ENCODE measurements at regions not wholly inside any gene's neighbourhood (a gene's known extent, or its start where the extent isn't known, plus 50 kb on each side); places are given as distances from the start of the nearest gene placed in this dataset.
A peak's percentile ranks its signal among the peaks of the same experiment; 100 is the strongest.

- DNase-seq (ENCODE audit: low spot score in 2 of 2) (peak; percentile 34 to 80), ATAC-seq (peak; percentile 83)
- H3K27ac Mint-ChIP-seq = peak overlapping the region; percentile 93
- H3K4me3 Mint-ChIP-seq = peak overlapping the region; percentile 56
- peaks cover 45% of the 10 kb centered on the region for H3K4me1 Mint-ChIP-seq
- no peaks in the 10 kb centered on the region for H3K9me3 Mint-ChIP-seq
- H3K36me3 Mint-ChIP-seq = no peaks in the 10 kb centered on the region
Measured at GRCh38 chr10:110387983-110388686, 83.4 kb upstream of the SMNDC1 start.

- H3K27ac Mint-ChIP-seq = peak overlapping the region; percentile 93
- no peaks in the 10 kb centered on the region for H3K9me3 Mint-ChIP-seq
- ATAC-seq = no peak
- H3K4me1 Mint-ChIP-seq = peaks cover 51% of the 10 kb centered on the region
- H3K4me3 Mint-ChIP-seq = peak overlapping the region; percentile 56
- no peak for DNase-seq (ENCODE audit: low spot score in 2 of 2)
- H3K36me3 Mint-ChIP-seq = no peaks in the 10 kb centered on the region
Measured at GRCh38 chr10:110388687-110389052, 84.0 kb upstream of the SMNDC1 start.

- Mint-ChIP-seq H3K36me3 (no peaks in the 10 kb centered on the region), H3K27ac (peak overlapping the region; percentile 93), H3K4me1 (peaks cover 57% of the 10 kb centered on the region), H3K4me3 (peak overlapping the region; percentile 56), H3K9me3 (no peaks in the 10 kb centered on the region)
- DNase-seq (ENCODE audit: low spot score in 2 of 2) = no peak
- ATAC-seq = no peak
Measured at GRCh38 chr10:110389255-110389654, 84.5 kb upstream of the SMNDC1 start.

- no peak for DNase-seq (ENCODE audit: low spot score in 2 of 2)
- ATAC-seq = no peak
- no peaks in the 10 kb centered on the region for H3K36me3 Mint-ChIP-seq
- peak overlapping the region; percentile 60 for H3K27ac Mint-ChIP-seq
- peaks cover 79% of the 10 kb centered on the region for H3K4me1 Mint-ChIP-seq
- no peak overlapping the region for H3K4me3 Mint-ChIP-seq
- no peaks in the 10 kb centered on the region for H3K9me3 Mint-ChIP-seq
Measured at GRCh38 chr10:110391541-110391940, 86.8 kb upstream of the SMNDC1 start.

GRCh38 chr10:110392121-110392520 lies 87.4 kb upstream of the SMNDC1 start:
- ATAC-seq = no peak
- Mint-ChIP-seq H3K4me1 (peaks cover 80% of the 10 kb centered on the region), H3K36me3 (no peaks in the 10 kb centered on the region), H3K4me3 (no peak overlapping the region), H3K27ac (peak overlapping the region; percentile 60), H3K9me3 (no peaks in the 10 kb centered on the region)
- DNase-seq (ENCODE audit: low spot score in 2 of 2) = no peak

GRCh38 chr10:110392868-110393740 lies 88.4 kb upstream of the SMNDC1 start:
- Mint-ChIP-seq H3K4me1 (peaks cover 74% of the 10 kb centered on the region), H3K36me3 (no peaks in the 10 kb centered on the region), H3K27ac (peak overlapping the region; percentile 58), H3K9me3 (no peaks in the 10 kb centered on the region), H3K4me3 (no peak overlapping the region)
- no peak for ATAC-seq
- no peak for DNase-seq (ENCODE audit: low spot score in 2 of 2)

- ATAC-seq = no peak
- Mint-ChIP-seq H3K27ac (peak overlapping the region; percentile 58), H3K4me3 (no peak overlapping the region), H3K9me3 (no peaks in the 10 kb centered on the region), H3K4me1 (peaks cover 74% of the 10 kb centered on the region), H3K36me3 (no peaks in the 10 kb centered on the region)
- DNase-seq (ENCODE audit: low spot score in 2 of 2) = no peak
Measured at GRCh38 chr10:110393866-110394265, 89.1 kb upstream of the SMNDC1 start.

- H3K27ac Mint-ChIP-seq = peak overlapping the region; percentile 58
Measured at GRCh38 chr10:110394296-110394695, 89.6 kb upstream of the SMNDC1 start.

GRCh38 chr10:110394898-110395297 lies 90.2 kb upstream of the SMNDC1 start:
- ATAC-seq (no peak), DNase-seq (ENCODE audit: low spot score in 2 of 2) (no peak)
- Mint-ChIP-seq H3K9me3 (no peaks in the 10 kb centered on the region), H3K4me1 (peaks cover 69% of the 10 kb centered on the region), H3K36me3 (no peaks in the 10 kb centered on the region), H3K27ac (peak overlapping the region; percentile 84), H3K4me3 (no peak overlapping the region)

More at GRCh38 chr10:110394296-110394695, 89.6 kb upstream of the SMNDC1 start:
- DNase-seq (ENCODE audit: low spot score in 2 of 2) = no peak
- no peak for ATAC-seq
- no peaks in the 10 kb centered on the region for H3K9me3 Mint-ChIP-seq
- H3K36me3 Mint-ChIP-seq = no peaks in the 10 kb centered on the region
- H3K4me3 Mint-ChIP-seq = no peak overlapping the region
- H3K4me1 Mint-ChIP-seq = peaks cover 74% of the 10 kb centered on the region

GRCh38 chr10:110395350-110396283 lies 90.9 kb upstream of the SMNDC1 start:
- peak overlapping the region; percentile 84 for H3K27ac Mint-ChIP-seq
- H3K9me3 Mint-ChIP-seq = no peaks in the 10 kb centered on the region
- peak in 1 of 2 donors; percentile 72 for DNase-seq (ENCODE audit: low spot score in 2 of 2)
- ATAC-seq = peak; percentile 94
- peaks cover 68% of the 10 kb centered on the region for H3K4me1 Mint-ChIP-seq
- H3K36me3 Mint-ChIP-seq = no peaks in the 10 kb centered on the region
- peak overlapping the region; percentile 25 for H3K4me3 Mint-ChIP-seq

- DNase-seq (ENCODE audit: low spot score in 2 of 2) (no peak), ATAC-seq (no peak)
- Mint-ChIP-seq H3K9me3 (no peaks in the 10 kb centered on the region), H3K4me3 (peak overlapping the region; percentile 25), H3K36me3 (no peaks in the 10 kb centered on the region), H3K27ac (peak overlapping the region; percentile 84), H3K4me1 (peaks cover 68% of the 10 kb centered on the region)
Measured at GRCh38 chr10:110396284-110396651, 91.5 kb upstream of the SMNDC1 start.

GRCh38 chr10:110397856-110398255 lies 93.1 kb upstream of the SMNDC1 start:
- ATAC-seq (no peak), DNase-seq (ENCODE audit: low spot score in 2 of 2) (no peak)
- H3K4me1 Mint-ChIP-seq = peaks cover 66% of the 10 kb centered on the region
- no peaks in the 10 kb centered on the region for H3K9me3 Mint-ChIP-seq
- H3K27ac Mint-ChIP-seq = peak overlapping the region; percentile 90
- no peak overlapping the region for H3K4me3 Mint-ChIP-seq
- no peaks in the 10 kb centered on the region for H3K36me3 Mint-ChIP-seq

GRCh38 chr10:110398419-110399105 lies 93.8 kb upstream of the SMNDC1 start:
- H3K4me3 Mint-ChIP-seq = no peak overlapping the region
- H3K36me3 Mint-ChIP-seq = no peaks in the 10 kb centered on the region
- DNase-seq (ENCODE audit: low spot score in 2 of 2) = no peak
- peak overlapping the region; percentile 90 for H3K27ac Mint-ChIP-seq
- ATAC-seq = no peak
- H3K4me1 Mint-ChIP-seq = peaks cover 59% of the 10 kb centered on the region
- H3K9me3 Mint-ChIP-seq = no peaks in the 10 kb centered on the region

GRCh38 chr10:110399106-110399964 lies 94.6 kb upstream of the SMNDC1 start:
- DNase-seq (ENCODE audit: low spot score in 2 of 2) (no peak), ATAC-seq (no peak)
- peak overlapping the region; percentile 90 for H3K27ac Mint-ChIP-seq
- no peaks in the 10 kb centered on the region for H3K36me3 Mint-ChIP-seq
- H3K4me3 Mint-ChIP-seq = no peak overlapping the region
- H3K9me3 Mint-ChIP-seq = no peaks in the 10 kb centered on the region
- H3K4me1 Mint-ChIP-seq = peaks cover 51% of the 10 kb centered on the region

Measured in stimulated activated effector memory CD8-positive, alpha-beta T cell treated with anti-CD3 and anti-CD28 coated beads, Interleukin-12 subunit alpha, Interleukin-12 subunit beta, amount 100 ng/mL, for 72 hours (primary cell).